ENCODE measurements at regions not wholly inside any gene's neighbourhood (a gene's known extent, or its start where the extent isn't known, plus 50 kb on each side); places are given as distances from the start of the nearest gene placed in this dataset.
A peak's percentile ranks its signal among the peaks of the same experiment; 100 is the strongest.

- no peak for TF ChIP-seq EZH2 (IDR thresholded peaks at IDR 0.05; ENCODE audit: low read depth)
- no peak for TF ChIP-seq CTCF (conservative IDR thresholded peaks at IDR 0.05)
- BruUV-seq (replicated peaks): no TSS peak
- Histone ChIP-seq H3K36me3 (ENCODE audit: low read depth) (no peaks in the 10 kb centered on the region), H3F3A (ENCODE audit: insufficient read depth, low read depth) (no peaks in the 10 kb centered on the region), H3K4me2 (no peak overlapping the region), H3K4me3 (no peak overlapping the region), H3K27ac (no peak overlapping the region), H3K9me2 (ENCODE audit: insufficient read depth) (no peaks in the 10 kb centered on the region), H4K20me1 (ENCODE audit: insufficient read depth) (no peaks in the 10 kb centered on the region), H3K4me1 (replicated peaks; ENCODE audit: insufficient read depth) (no peaks in the 10 kb centered on the region), H3K27me3 (ENCODE audit: insufficient read depth, low read depth) (no peaks in the 10 kb centered on the region), H2AFZ (no peak overlapping the region), H3K79me2 (ENCODE audit: low read depth) (no peaks in the 10 kb centered on the region), H3K9me3 (ENCODE audit: insufficient read depth, low read depth) (no peaks in the 10 kb centered on the region)
- no peak for DNase-seq
- intact Hi-C loops (cut with micrococcal nuclease; ENCODE audit: unreplicated experiment): loop anchor here (2.0 kb wide), 1 partner anchor 364 kb away; no protein-coding TSS in a partner anchor
- ChIA-PET CTCF (no interaction called here), POLR2A (ENCODE audit: unreplicated experiment) (no interaction called here)
These were observed 161.0 kb downstream of the ALX1 start for GRCh38 chr12:85441025-85441424.

GRCh38 chr12:85441741-85442140, 161.7 kb downstream of the ALX1 start:
- H3K4me1 ChIP-seq (replicated peaks; ENCODE audit: insufficient read depth): no peaks in the 10 kb centered on the region
- intact Hi-C loops (cut with micrococcal nuclease; ENCODE audit: unreplicated experiment): loop anchor here (2.0 kb wide), 1 partner anchor 365 kb away; no protein-coding TSS in a partner anchor
- ChIA-PET CTCF (interaction anchor here (0.6 kb wide), 1 partner anchor 286 kb away, joined by 3 read pairs; no protein-coding TSS in a partner anchor), POLR2A (ENCODE audit: unreplicated experiment) (no interaction called here)
- no peaks in the 10 kb centered on the region for H4K20me1 ChIP-seq (ENCODE audit: insufficient read depth)
- H3K79me2 ChIP-seq (ENCODE audit: low read depth): no peaks in the 10 kb centered on the region
- TF ChIP-seq CTCF (conservative IDR thresholded peaks at IDR 0.05): peak; percentile 43; the same call in 1 of the 2 replicates
- no peak for TF ChIP-seq EZH2 (IDR thresholded peaks at IDR 0.05; ENCODE audit: low read depth)
- H3K27me3 ChIP-seq (ENCODE audit: insufficient read depth, low read depth): no peaks in the 10 kb centered on the region
- DNase-seq: no peak
- H3K9me3 ChIP-seq (ENCODE audit: insufficient read depth, low read depth): no peaks in the 10 kb centered on the region
- no peaks in the 10 kb centered on the region for H3K9me2 ChIP-seq (ENCODE audit: insufficient read depth)
- BruUV-seq (replicated peaks): no TSS peak
- H3K36me3 ChIP-seq (ENCODE audit: low read depth): no peaks in the 10 kb centered on the region
- H3F3A ChIP-seq (ENCODE audit: insufficient read depth, low read depth): no peaks in the 10 kb centered on the region
- no peak overlapping the region for H3K4me2 ChIP-seq
- H3K4me3 ChIP-seq: no peak overlapping the region
- no peak overlapping the region for H2AFZ ChIP-seq
- H3K27ac ChIP-seq: no peak overlapping the region

- Histone ChIP-seq H3K4me1 (replicated peaks; ENCODE audit: insufficient read depth) (no peaks in the 10 kb centered on the region), H2AFZ (no peak overlapping the region), H3K36me3 (ENCODE audit: low read depth) (no peaks in the 10 kb centered on the region), H3K4me2 (no peak overlapping the region), H3K9me3 (ENCODE audit: insufficient read depth, low read depth) (no peaks in the 10 kb centered on the region), H3K79me2 (ENCODE audit: low read depth) (no peaks in the 10 kb centered on the region), H4K20me1 (ENCODE audit: insufficient read depth) (no peaks in the 10 kb centered on the region), H3K9me2 (ENCODE audit: insufficient read depth) (no peaks in the 10 kb centered on the region), H3K4me3 (no peak overlapping the region), H3F3A (ENCODE audit: insufficient read depth, low read depth) (no peaks in the 10 kb centered on the region), H3K27ac (no peak overlapping the region), H3K27me3 (ENCODE audit: insufficient read depth, low read depth) (no peaks in the 10 kb centered on the region)
- CTCF ChIA-PET: interaction anchor here (0.5 kb wide), 1 partner anchor 35 kb away, joined by 5 read pairs; no protein-coding TSS in a partner anchor
- no peak for TF ChIP-seq CTCF (conservative IDR thresholded peaks at IDR 0.05)
- no peak for TF ChIP-seq EZH2 (IDR thresholded peaks at IDR 0.05; ENCODE audit: low read depth)
- POLR2A ChIA-PET (ENCODE audit: unreplicated experiment): no interaction called here
- intact Hi-C loops (cut with micrococcal nuclease; ENCODE audit: unreplicated experiment): loop anchor here (5.0 kb wide), 2 partner anchors 288 to 573 kb away; no protein-coding TSS in a partner anchor
- BruUV-seq (replicated peaks): no TSS peak
- no peak for DNase-seq
These were observed 165.3 kb downstream of the ALX1 start for GRCh38 chr12:85445060-85445938.

Measured in PC-9 (cell line).